Pons (tissue), 1 donor: ENCODE measurements at regions not wholly inside any gene's neighbourhood (a gene's known extent, or its start where the extent isn't known, plus 50 kb on each side); places are given as distances from the start of the nearest gene placed in this dataset.
"Not testable (repeated sequence)": the region's sequence is repeated elsewhere in the genome, so short reads cannot be mapped to it uniquely, and the experiment has no call there.

ENCODE experiments used
- DNase-seq: peaks from one replicate; pipeline ENCODE4 v3.0.0-alpha.2; 2016; ENCODE audit warnings: low spot score

GRCh38 chr10:105644559-105644958 is 1003.5 kb downstream of the SORCS3 start:
- no peak for DNase-seq

- DNase-seq, result no peak
Measured at GRCh38 chr10:105644091-105644490, 1003.0 kb downstream of the SORCS3 start.

- no peak for DNase-seq
Measured at GRCh38 chr10:105643660-105644059, 1002.6 kb downstream of the SORCS3 start.

DNA sequence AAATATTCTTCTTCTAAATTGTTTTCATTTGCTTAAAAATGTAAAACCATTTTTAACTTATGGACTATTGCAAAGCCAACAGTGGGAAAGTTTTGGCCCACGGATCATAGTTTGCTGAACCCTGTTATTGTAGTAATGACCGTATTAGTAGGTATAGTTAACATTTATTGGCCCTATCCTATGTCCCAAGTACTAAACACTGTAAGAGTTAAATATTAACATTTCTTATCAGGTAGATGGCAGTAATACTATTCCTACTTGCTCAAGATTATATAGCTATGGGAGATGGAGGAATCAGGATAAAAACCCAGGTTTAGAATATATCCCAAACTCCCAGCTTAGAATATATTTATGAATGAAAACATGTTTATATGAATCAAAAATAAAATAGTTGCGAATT is 993.2 kb downstream of the SORCS3 start:
- no peak for DNase-seq

- no peak for DNase-seq
Measured at GRCh38 chr10:105615715-105616365, 974.8 kb downstream of the SORCS3 start.

- DNase-seq, result no peak
Measured at GRCh38 chr10:105611244-105611798, 970.2 kb downstream of the SORCS3 start.

GRCh38 chr10:105609451-105609850 is 968.4 kb downstream of the SORCS3 start:
- no peak for DNase-seq

DNA sequence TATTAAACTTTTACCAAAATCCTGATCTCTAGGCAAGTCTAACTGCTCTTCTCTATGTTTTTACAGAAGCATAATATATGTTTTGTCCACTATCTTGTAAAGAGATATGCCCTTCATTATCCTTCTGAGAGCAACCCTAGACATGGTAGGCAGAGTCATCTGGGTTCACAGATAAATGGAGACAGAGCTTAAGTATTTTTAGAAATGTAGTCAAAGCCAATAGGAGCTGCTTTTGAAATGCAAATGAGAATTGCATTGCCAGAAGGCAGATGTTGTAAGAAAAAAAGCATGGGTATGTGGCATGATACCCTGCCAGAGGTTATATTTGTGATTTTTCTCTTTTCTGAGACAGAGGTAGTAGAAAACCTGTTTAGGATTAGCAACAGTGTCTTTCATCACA is 964.8 kb downstream of the SORCS3 start:
- DNase-seq, result no peak

DNA sequence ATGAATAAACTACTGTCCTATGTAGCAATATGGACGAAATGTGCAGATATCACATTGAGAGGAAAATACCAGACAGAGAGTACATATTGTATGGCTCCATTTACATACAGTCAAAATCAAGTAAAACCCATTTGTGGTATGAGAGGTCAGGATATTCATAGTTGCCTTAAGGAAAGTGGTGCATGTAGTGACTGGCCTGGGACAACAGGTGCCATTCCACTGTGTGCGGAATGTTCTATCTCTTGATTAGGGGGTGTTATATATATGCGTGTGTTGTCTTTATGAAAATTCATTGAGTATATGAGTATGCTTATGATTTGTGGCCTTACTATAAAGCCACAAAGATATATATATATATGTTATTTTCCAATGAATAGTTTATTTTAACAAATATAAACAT is 964.0 kb downstream of the SORCS3 start:
- no peak for DNase-seq

- DNase-seq, result no peak
Measured at GRCh38 chr10:105598207-105598606, 957.1 kb downstream of the SORCS3 start.

DNA sequence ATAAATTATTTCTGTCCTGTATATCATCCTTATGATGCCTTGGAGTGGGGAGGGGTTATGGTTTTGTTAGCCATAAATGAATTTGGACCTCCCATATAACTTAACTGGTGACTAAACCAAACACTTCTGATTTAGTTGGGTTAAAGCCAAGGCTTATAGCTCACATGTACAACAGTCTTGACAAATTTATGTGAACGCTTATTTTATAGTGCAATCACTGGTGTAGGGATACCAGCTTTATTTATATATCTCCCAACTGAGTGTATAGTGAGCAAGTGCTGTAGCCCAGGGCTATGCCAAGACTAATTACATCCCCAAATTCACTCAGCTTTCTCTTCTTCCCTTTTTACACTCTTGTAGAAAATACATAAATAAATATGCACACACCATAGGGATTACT is 956.2 kb downstream of the SORCS3 start:
- DNase-seq, result no peak

- no peak for DNase-seq
Measured at GRCh38 chr10:105596749-105597148, 955.7 kb downstream of the SORCS3 start.

DNA sequence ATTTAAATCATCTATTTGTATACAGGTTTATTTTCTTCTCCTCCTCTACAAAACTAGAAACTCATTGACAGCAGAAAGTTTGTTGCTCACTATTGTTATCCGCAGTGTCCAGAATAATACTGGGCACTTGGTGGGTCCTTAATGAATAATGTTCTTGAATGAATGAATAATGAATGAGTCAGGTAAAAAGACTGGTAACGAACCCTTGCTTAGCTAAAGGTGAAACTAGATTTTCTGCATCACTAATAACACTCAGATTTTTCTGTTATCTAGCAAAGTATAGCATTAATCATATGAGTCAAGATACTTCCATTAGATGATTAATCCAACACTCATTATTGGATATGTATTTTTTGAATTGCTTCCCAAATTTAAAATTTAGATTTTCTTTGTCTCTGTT is 953.2 kb downstream of the SORCS3 start:
- no peak for DNase-seq

DNA sequence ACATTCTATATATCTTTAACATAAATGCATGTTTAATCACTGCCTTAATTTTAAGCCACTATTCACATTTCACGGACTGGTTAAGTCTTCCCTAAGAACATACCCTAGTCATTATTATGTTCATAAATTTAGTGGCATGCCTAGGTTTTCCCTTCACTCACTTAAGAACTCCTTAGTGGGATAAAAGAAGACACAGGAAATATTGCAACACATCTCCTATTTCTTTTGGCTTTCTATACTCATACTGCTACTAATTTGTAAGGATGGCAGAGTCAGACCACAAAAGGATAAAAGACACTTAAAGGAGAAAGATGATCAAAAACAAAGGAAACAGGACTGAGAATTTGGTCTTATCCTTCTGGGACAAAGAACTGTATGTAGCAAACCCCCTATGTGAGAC is 951.4 kb downstream of the SORCS3 start:
- DNase-seq, result no peak

- no peak for DNase-seq
Measured at GRCh38 chr10:105586451-105587098, 945.5 kb downstream of the SORCS3 start.

DNA sequence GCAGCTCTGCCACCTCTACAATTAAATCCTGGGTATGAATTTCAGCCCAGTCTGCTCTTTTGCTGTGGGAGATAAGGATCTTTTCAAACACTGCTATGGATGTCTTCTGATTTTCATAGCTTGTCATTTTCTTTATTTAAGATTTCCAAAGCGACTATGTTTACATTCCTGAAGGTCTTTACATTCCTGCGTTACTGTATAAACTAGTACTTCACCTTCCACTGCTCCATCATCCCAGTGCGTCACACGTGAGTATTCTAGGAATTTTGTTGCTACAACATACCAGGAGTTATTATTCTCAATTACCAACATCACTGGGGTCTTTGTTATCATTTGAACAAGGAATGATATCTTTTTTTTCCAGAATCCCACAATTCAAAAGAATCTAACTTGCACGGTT is 944.7 kb downstream of the SORCS3 start:
- DNase-seq, result no peak

DNA sequence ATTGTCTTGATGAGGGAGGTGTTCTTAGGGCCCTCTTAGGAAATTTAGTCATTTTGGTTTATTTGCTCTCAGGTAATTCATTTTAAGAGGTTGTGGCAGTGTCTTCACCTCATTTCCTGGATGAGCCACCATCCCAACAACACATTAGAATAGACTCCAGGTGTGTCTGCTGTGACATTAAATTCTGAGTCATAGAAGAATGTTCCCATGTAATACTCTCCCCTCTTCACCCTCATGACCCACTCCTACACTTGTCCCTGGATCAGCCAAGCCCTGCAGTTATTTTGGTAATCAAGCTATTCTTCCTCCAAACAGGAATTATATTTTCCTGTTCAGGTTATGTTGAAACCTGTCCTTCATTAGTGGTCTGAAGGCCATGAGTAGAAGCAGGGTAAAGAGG is 944.1 kb downstream of the SORCS3 start:
- DNase-seq, result no peak

GRCh38 chr10:105579112-105579511 is 938.0 kb downstream of the SORCS3 start:
- DNase-seq, result no peak

DNA sequence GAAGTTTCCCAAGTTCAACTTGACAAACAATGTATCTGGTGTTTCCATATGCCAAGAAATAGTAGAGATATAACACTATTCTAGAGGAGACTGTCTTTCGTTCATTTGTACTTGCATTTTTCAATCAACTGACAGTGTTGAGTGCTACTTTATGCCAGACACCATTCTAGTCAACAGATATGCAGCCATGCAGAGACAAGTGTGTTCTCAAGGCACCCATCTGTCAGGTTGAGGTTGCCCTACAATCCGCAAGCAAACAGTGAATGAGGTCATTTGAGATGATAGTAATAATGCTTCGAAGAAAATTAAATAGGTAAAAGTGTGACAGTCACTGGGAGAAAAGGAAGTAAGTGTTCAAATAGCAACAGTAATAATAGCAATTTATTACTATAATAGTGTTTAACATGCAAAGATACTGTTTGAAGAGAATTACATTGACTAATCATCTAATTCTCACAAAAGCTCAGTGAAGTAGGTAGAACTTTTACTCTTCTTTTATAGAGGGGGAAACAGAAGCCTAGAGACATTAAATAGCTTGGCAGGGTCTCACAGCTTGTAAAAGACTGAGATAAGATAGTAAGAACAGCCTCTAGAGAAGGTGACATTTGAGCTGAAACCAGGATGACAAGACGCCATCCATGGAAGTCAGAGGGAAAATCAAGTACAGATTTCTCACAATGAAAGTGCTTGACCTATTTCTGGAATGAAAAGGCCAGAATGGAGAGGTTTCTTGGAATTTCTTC is 936.9 kb downstream of the SORCS3 start:
- DNase-seq, result no peak

- DNase-seq, result no peak
Measured at GRCh38 chr10:105559333-105560097, 918.4 kb downstream of the SORCS3 start.

DNA sequence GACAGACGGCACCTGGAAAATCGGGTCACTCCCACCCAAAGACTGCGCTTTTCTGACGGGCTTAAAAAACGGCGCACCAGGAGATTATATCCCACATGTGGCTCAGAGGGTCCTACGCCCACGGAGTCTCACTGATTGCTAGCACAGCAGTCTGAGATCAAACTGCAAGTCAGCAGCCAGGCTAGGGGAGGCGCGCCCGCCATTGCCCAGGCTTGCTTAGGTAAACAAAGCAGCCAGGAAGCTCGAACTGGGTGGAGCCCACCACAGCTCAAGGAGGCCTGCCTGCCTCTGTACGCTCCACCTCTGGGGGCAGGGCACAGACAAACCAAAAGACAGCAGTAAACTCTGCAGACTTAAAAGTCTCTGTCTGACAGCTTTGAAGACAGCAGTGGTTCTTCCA is 909.4 kb downstream of the SORCS3 start:
- DNase-seq, result not testable (repeated sequence)

- no peak for DNase-seq
Measured at GRCh38 chr10:105549731-105550130, 908.6 kb downstream of the SORCS3 start.
